Heart left ventricle (tissue), 16 donors: ENCODE measurements at regions not wholly inside any gene's neighbourhood (a gene's known extent, or its start where the extent isn't known, plus 50 kb on each side); places are given as distances from the start of the nearest gene placed in this dataset.

Experiments used
- ATAC-seq, 4 donors: fragments of 200-7000 bp; cut with Tn5 transposase; one replicate each; pipeline ENCODE4 v1.9.1; 2020 to 2022; ENCODE audit warnings: moderate library complexity in 4 of 4, mild to moderate bottlenecking in 3 of 4, moderate number of reproducible peaks in 1 of 4
- DNase-seq, 5 donors: peaks; one replicate each; pipeline ENCODE4 v3.0.0-alpha.2; 2020
- H3K27ac ChIP-seq, 12 donors: fragments of 200-600 bp; sonication (generic) in 4 of 12; one replicate each; pipeline versions ENCODE4 v1.5.0 to v1.8.0; 2016 to 2022; ENCODE audit warnings: mild to moderate bottlenecking in 2 of 12
- H3K27me3 ChIP-seq, 9 donors: fragments of 200-600 bp; sonication (generic) in 2 of 9; one replicate each; pipeline versions ENCODE4 v1.5.1 to v1.8.0; 2016 to 2022; ENCODE audit warnings: mild to moderate bottlenecking in 3 of 9
- H3K36me3 ChIP-seq, 9 donors: fragments of 200-600 bp; sonication (generic) in 2 of 9; one replicate each; pipeline versions ENCODE4 v1.5.0 to v1.8.0; 2018 to 2022; ENCODE audit warnings: mild to moderate bottlenecking in 2 of 9
- H3K4me1 ChIP-seq, 12 donors: fragments of 200-600 bp; sonication (generic) in 4 of 12; one replicate each; pipeline versions ENCODE4 v1.5.0 to v1.8.0; 2016 to 2022; ENCODE audit warnings: mild to moderate bottlenecking in 3 of 12
- H3K4me3 ChIP-seq, 12 donors: fragments of 200-600 bp; sonication (generic) in 4 of 12; one replicate each; pipeline versions ENCODE4 v1.5.0 to v1.8.0; 2017 to 2022; ENCODE audit warnings: mild to moderate bottlenecking in 9 of 12, moderate library complexity in 4 of 12
- H3K9me3 ChIP-seq, 12 donors: fragments of 200-600 bp; sonication (generic) in 4 of 12; one replicate each; pipeline versions ENCODE4 v1.5.0 to v1.8.0; 2016 to 2022; ENCODE audit warnings: mild to moderate bottlenecking in 1 of 12
- CTCF ChIP-seq, 12 donors: fragments of 200-600 bp; sonication (generic) in 4 of 12; IDR thresholded peaks; one replicate each; pipeline versions ENCODE4 v1.5.0 to v1.8.0; 2018 to 2022; ENCODE audit warnings: antibody characterized with exemption in 12 of 12, mild to moderate bottlenecking in 5 of 12
- POLR2A ChIP-seq, 2 donors: fragments of 450-650 bp; IDR thresholded peaks; one replicate each; pipeline ENCODE4 v1.6.1; 2017; ENCODE audit warnings: antibody characterized with exemption in 2 of 2, mild to moderate bottlenecking in 2 of 2, moderate library complexity in 2 of 2
- whole genome bisulfite sequencing, 4 donors: extraction: QIAGEN DNeasy Blood & Tissue Kit in 2 of 4; methylation state at CpG; one replicate each; pipeline versions ENCODE4 v1.1.5 to v1.1.7; 2013 to 2018; 5-methylcytosine and 5-hydroxymethylcytosine counted together
- intact Hi-C, 10 donors: fragments of 100-400 bp; cut with DNase I; formaldehyde crosslinking; loops; one replicate each; pipeline versions ENCODE4 v1.11.1 to v1.14.2; 2022
- donor health status: ischemic (EF 13 %, LVEDD 7.1; RV severe dilation, severe dysfunction).
- donor health status: healthy with polysubstance abuse.
- donor health status: DM: no; HTN: yes; CAD: no.
- donor health status: DM: no; HTN: no; CAD: no.
- donor health status: ischemic (EF 25% LVEDD 6.9; RV normal size, moderate dysfunction).
- donor health status: ischemic (EF 25% LVEDD 5.7; RV mildly dilated, moderate dysfunction).
- donor health status: healthy.
- donor health status: DM: yes; HTN: yes; CAD: no.
- donor health status: ischemic (EF 35%, LVEDD 5.7; RV mildly dilated, moderate dysfunction).
- donor health status: nonischemic (EF 11% LVEDD 7.7; RV severe dilation, severe dysfunction).
- donor health status: DM: yes; HTN: yes; CAD: no.
- donor health status: PGD.
- donor health status: ischemic (EF 29% LVEDD 5.4; RV normal size, mild dysfunction).
- donor health status: nonischemic (EF 23%, LVEDD 6.1; RV moderate dilation, normal function).

GRCh38 chr12:42641221-42641885 lies 51.8 kb upstream of the PRICKLE1 start:
- DNase-seq, result no peak
- Histone ChIP-seq H3K27me3 (no peaks in the 10 kb centered on the region), H3K36me3 (no peaks in the 10 kb centered on the region), H3K4me1 (no peaks in the 10 kb centered on the region), H3K9me3 (no peaks in the 10 kb centered on the region), H3K27ac (no peak overlapping the region), H3K4me3 (no peak overlapping the region)
- 47 to 75% (median 62%) methylated on average over 1 of the region's 1 CpG for WGBS, 4 donors
- TF ChIP-seq POLR2A (IDR thresholded peaks at IDR 0.05) (no peak), CTCF (IDR thresholded peaks at IDR 0.05) (no peak)
- intact Hi-C loops, result no loop called here
- ATAC-seq, result no peak

- no peak overlapping the region for H3K27ac ChIP-seq
- no peaks in the 10 kb centered on the region for H3K27me3 ChIP-seq
- no peak overlapping the region for H3K4me3 ChIP-seq
- WGBS, 4 donors, result 75 to 89% (median 84%) methylated on average over 2 of the region's 2 CpGs
- TF ChIP-seq POLR2A (IDR thresholded peaks at IDR 0.05), result no peak
- no peak for TF ChIP-seq CTCF (IDR thresholded peaks at IDR 0.05)
- no peaks in the 10 kb centered on the region for H3K9me3 ChIP-seq
- DNase-seq, result no peak
- intact Hi-C loops, result no loop called here
- ATAC-seq, result no peak
- H3K4me1 ChIP-seq, result no peaks in the 10 kb centered on the region
- no peaks in the 10 kb centered on the region for H3K36me3 ChIP-seq
Observed at GRCh38 chr12:42640391-42640790, 50.8 kb upstream of the PRICKLE1 start.

- no peak for DNase-seq
- Histone ChIP-seq H3K9me3 (no peaks in the 10 kb centered on the region), H3K36me3 (no peaks in the 10 kb centered on the region), H3K4me1 (no peaks in the 10 kb centered on the region), H3K4me3 (no peak overlapping the region), H3K27ac (no peak overlapping the region), H3K27me3 (no peaks in the 10 kb centered on the region)
- intact Hi-C loops, result no loop called here
- ATAC-seq, result no peak
- TF ChIP-seq POLR2A (IDR thresholded peaks at IDR 0.05) (no peak), CTCF (IDR thresholded peaks at IDR 0.05) (no peak)
Observed at GRCh38 chr12:42639556-42639955, 50.0 kb upstream of the PRICKLE1 start.
